ENCODE measurements at regions not wholly inside any gene's neighbourhood (a gene's known extent, or its start where the extent isn't known, plus 50 kb on each side); places are given as distances from the start of the nearest gene placed in this dataset.

DNA sequence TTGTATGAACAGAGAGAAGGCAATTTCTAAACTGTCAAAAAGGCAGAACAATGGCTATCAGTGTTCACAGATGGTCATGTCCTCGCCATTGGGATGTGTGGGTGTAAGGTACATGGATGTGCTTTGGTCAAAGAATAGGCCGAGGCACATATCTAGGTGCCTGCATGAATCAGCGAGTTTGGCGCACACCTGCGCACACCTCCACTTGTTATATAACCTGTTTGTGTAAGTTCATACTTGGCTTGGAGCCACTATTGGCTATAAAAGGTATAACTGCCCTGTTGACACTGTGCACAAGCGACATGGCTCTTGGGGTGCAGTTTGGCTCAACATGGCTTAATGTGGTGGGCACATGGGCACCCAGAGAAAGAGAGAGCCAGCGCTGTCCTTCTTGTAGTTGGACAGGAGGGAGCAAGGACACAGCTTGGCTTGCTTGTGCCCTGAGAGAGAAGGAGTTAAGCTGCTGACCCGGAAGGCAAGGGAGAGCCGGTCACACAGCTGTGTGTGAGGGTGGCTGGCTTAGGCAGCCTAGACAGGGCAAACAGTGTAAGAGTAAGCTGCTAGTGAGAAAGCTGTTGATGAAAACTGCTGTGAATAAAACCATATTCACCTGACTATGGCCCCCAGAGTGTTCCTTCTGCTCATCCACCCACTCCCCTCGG lies 499.1 kb downstream of the KCNJ2 start:
- TF ChIP-seq, protein P1, sequence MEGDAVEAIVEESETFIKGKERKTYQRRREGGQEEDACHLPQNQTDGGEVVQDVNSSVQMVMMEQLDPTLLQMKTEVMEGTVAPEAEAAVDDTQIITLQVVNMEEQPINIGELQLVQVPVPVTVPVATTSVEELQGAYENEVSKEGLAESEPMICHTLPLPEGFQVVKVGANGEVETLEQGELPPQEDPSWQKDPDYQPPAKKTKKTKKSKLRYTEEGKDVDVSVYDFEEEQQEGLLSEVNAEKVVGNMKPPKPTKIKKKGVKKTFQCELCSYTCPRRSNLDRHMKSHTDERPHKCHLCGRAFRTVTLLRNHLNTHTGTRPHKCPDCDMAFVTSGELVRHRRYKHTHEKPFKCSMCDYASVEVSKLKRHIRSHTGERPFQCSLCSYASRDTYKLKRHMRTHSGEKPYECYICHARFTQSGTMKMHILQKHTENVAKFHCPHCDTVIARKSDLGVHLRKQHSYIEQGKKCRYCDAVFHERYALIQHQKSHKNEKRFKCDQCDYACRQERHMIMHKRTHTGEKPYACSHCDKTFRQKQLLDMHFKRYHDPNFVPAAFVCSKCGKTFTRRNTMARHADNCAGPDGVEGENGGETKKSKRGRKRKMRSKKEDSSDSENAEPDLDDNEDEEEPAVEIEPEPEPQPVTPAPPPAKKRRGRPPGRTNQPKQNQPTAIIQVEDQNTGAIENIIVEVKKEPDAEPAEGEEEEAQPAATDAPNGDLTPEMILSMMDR (IDR thresholded peaks at IDR 0.05; ENCODE audit: low read length) = no peak
- TF ChIP-seq EZH2 (IDR thresholded peaks at IDR 0.05; ENCODE audit: borderline replicate concordance, low read length) = no peak

All from OCI-LY1 (cell line).